Kidney (tissue), 13 donors: ENCODE measurements at regions not wholly inside any gene's neighbourhood (a gene's known extent, or its start where the extent isn't known, plus 50 kb on each side); places are given as distances from the start of the nearest gene placed in this dataset.

ENCODE experiments used
- DNase-seq, 5 donors: peaks; one replicate each; pipeline ENCODE4 v3.0.0-alpha.2; 2013 to 2020
- FAIRE-seq: peaks from 2 replicates; lab custom pipeline; 2012; peaks lifted over from hg19 to GRCh38; lab: Jason Lieb, UNC
- H3K27ac ChIP-seq, 2 donors: one replicate each; pipeline ENCODE4 v1.7.0; 2013; ENCODE audit warnings: low read depth in 2 of 2, low read length in 2 of 2, inconsistent platforms in 1 of 2
- H3K27me3 ChIP-seq: one replicate; pipeline ENCODE4 v1.7.1; 2013; ENCODE audit warnings: low read length, inconsistent platforms; ENCODE audit not compliant: control insufficient read depth, insufficient read depth
- H3K36me3 ChIP-seq, 3 donors: one replicate each; pipeline versions ENCODE4 v1.7.0 to v1.7.1; 2013; ENCODE audit warnings: low read length in 3 of 3, control low read depth in 1 of 3, inconsistent platforms in 1 of 3; ENCODE audit not compliant: insufficient read depth in 3 of 3, control insufficient read depth in 2 of 3
- H3K4me1 ChIP-seq, 3 donors: one replicate each; pipeline versions ENCODE4 v1.7.0 to v1.7.1; 2013; ENCODE audit warnings: low read length in 3 of 3, inconsistent platforms in 1 of 3, low read depth in 1 of 3; ENCODE audit not compliant: control insufficient read depth in 2 of 3, insufficient read depth in 2 of 3
- H3K4me3 ChIP-seq, 3 donors: one replicate each; pipeline versions ENCODE4 v1.7.0 to v1.8.1; 2013; ENCODE audit warnings: low read length in 3 of 3, control low read depth in 1 of 3, inconsistent platforms in 1 of 3
- H3K9ac ChIP-seq, 3 donors: one replicate each; pipeline versions ENCODE4 v1.7.0 to v1.7.1; 2013; ENCODE audit warnings: low read length in 3 of 3, control low read depth in 1 of 3, inconsistent platforms in 1 of 3
- H3K9me3 ChIP-seq, 3 donors: one replicate each; pipeline versions ENCODE4 v1.7.0 to v1.7.1; 2013; ENCODE audit warnings: low read length in 3 of 3, control low read depth in 1 of 3, inconsistent platforms in 1 of 3; ENCODE audit not compliant: control insufficient read depth in 2 of 3, insufficient read depth in 1 of 3
- CTCF ChIP-seq: IDR thresholded peaks from 3 replicates; pipeline ENCODE4 v1.5.1; 2012; ENCODE audit warnings: mild to moderate bottlenecking, moderate library complexity, borderline replicate concordance; ENCODE audit not compliant: insufficient read depth; ENCODE audit errors: extremely low read depth
- intact Hi-C: fragments of 100-400 bp; cut with DNase I; formaldehyde crosslinking; loops from one replicate; pipeline ENCODE4 v1.11.1; 2022
- donor health status: control.
- donor health status: control.
- donor health status: control.
- donor health status: control.
- donor health status: control.
- donor health status: DM: yes; HTN: yes; CAD: no.
- donor health status: Normal renal cell carcinoma (clear cell type).

- Histone ChIP-seq H3K36me3 (no peaks in the 10 kb centered on the region), H3K9ac (no peak overlapping the region), H3K4me1 (no peaks in the 10 kb centered on the region), H3K4me3 (no peak overlapping the region), H3K27me3 (no peaks in the 10 kb centered on the region), H3K9me3 (no peaks in the 10 kb centered on the region), H3K27ac (no peak overlapping the region)
- DNase-seq (no peak), FAIRE-seq (no peak)
- intact Hi-C loops = no loop called here
- TF ChIP-seq CTCF = no peak
These were observed 220.8 kb downstream of the MYCN start for GRCh38 chr2:16161085-16161565.

DNA sequence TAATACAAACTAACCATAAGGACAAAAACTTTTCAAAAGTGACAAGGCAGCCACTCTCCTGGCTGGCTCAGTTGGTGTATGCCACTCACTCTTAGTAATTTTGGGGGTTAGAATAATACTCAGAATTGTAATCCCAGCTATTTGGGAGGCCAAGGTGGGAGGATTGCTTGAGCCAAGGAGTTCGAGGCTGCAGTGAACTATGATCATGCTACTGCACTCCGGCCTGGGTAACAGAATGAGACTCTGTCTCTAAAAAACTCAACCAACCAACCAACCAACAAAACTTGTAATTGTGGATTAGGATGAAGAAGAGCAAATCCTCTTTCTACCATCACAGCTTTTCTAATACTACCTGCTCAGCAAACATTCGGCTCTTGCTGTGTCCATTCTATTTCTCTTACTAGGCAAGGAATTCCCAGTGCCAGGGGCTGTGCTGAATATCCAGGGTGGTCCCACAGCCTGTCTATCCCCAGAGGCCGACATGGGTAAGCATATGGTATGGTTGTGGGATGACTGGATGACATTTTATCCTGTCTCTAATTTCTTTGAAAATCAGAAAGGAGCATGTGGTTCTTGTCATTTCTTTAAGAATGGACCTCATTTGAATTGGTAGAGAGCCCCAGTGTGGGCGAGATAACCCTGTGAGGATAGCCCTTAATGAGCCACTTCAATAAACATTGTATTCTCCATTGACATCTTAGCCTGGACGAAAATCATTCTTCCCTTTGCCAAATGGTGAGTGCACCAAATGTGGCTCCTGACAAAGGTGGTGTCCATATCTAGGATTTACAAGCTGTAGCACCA is 220.1 kb downstream of the MYCN start:
- no peak overlapping the region for H3K4me3 ChIP-seq
- H3K9ac ChIP-seq = no peak overlapping the region
- FAIRE-seq (no peak), DNase-seq (no peak)
- intact Hi-C loops = no loop called here
- no peak for TF ChIP-seq CTCF
- H3K27ac ChIP-seq = no peak overlapping the region
- H3K27me3 ChIP-seq = no peaks in the 10 kb centered on the region
- H3K36me3 ChIP-seq = no peaks in the 10 kb centered on the region
- no peaks in the 10 kb centered on the region for H3K9me3 ChIP-seq
- H3K4me1 ChIP-seq = no peaks in the 10 kb centered on the region

DNA sequence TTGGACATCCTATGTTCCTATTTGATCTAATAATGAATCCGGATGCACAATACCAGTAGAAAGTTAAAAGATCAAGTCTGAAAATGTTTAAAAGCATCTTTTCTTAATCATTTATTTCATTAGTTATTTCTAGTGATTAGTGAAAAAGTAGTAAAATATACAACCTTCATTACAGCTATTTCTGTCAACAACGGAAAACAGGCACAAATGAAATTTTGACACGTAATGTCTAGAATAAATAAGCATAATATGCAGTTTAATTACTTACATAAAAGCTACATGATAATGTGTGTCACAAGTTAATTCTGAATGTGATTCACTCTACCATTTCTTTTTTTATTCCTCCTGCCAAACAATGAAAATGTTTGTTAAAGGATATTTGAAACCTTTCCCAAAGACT is 216.1 kb downstream of the MYCN start:
- peaks cover 0 to 3% (median 0%) of the 10 kb centered on the region in 3 donors for H3K9me3 ChIP-seq
- no peak overlapping the region for H3K4me3 ChIP-seq
- no peak for TF ChIP-seq CTCF
- H3K9ac ChIP-seq = no peak overlapping the region
- H3K4me1 ChIP-seq = no peaks in the 10 kb centered on the region
- DNase-seq (no peak), FAIRE-seq (no peak)
- H3K27ac ChIP-seq = no peak overlapping the region
- intact Hi-C loops = no loop called here
- no peaks in the 10 kb centered on the region for H3K27me3 ChIP-seq
- H3K36me3 ChIP-seq = no peaks in the 10 kb centered on the region
